Nephron progenitor cell (in vitro differentiated cells): ENCODE measurements at regions not wholly inside any gene's neighbourhood (a gene's known extent, or its start where the extent isn't known, plus 50 kb on each side); places are given as distances from the start of the nearest gene placed in this dataset.

Experiments
- DNase-seq: peaks from one replicate; pipeline ENCODE4 v3.0.0; 2021
- H3K27ac Mint-ChIP-seq: 2 replicates; pipeline ENCODE4 v1.8.0; 2021; ENCODE audit warnings: mild to moderate bottlenecking, moderate library complexity, mixed read lengths
- H3K27me3 Mint-ChIP-seq: 2 replicates; pipeline ENCODE4 v1.8.0; 2021; ENCODE audit warnings: mild to moderate bottlenecking, low read depth, mixed read lengths; ENCODE audit not compliant: poor library complexity
- H3K36me3 Mint-ChIP-seq: 2 replicates; pipeline ENCODE4 v1.8.0; 2021; ENCODE audit warnings: low read depth, mixed read lengths
- H3K4me1 Mint-ChIP-seq: 2 replicates; pipeline ENCODE4 v1.8.0; 2021; ENCODE audit warnings: mixed read lengths
- H3K4me3 Mint-ChIP-seq: 2 replicates; pipeline ENCODE4 v1.8.0; 2021; ENCODE audit warnings: mild to moderate bottlenecking, moderate library complexity, mixed read lengths
- H3K9me3 Mint-ChIP-seq: 2 replicates; pipeline ENCODE4 v1.8.0; 2021; ENCODE audit warnings: mild to moderate bottlenecking, moderate library complexity, mixed read lengths
- TF ChIP-seq, protein P1 (sequence below): fragments of 200-600 bp; sonication (generic); IDR thresholded peaks from 2 replicates; pipeline ENCODE4 v1.5.0; 2021; ENCODE audit warnings: antibody characterized with exemption

- Mint-ChIP-seq H3K4me3 (no peak overlapping the region), H3K36me3 (no peaks in the 10 kb centered on the region), H3K9me3 (no peaks in the 10 kb centered on the region), H3K4me1 (no peaks in the 10 kb centered on the region), H3K27me3 (peaks cover 4% of the 10 kb centered on the region), H3K27ac (no peak overlapping the region)
- no peak for DNase-seq
- TF ChIP-seq, protein P1, sequence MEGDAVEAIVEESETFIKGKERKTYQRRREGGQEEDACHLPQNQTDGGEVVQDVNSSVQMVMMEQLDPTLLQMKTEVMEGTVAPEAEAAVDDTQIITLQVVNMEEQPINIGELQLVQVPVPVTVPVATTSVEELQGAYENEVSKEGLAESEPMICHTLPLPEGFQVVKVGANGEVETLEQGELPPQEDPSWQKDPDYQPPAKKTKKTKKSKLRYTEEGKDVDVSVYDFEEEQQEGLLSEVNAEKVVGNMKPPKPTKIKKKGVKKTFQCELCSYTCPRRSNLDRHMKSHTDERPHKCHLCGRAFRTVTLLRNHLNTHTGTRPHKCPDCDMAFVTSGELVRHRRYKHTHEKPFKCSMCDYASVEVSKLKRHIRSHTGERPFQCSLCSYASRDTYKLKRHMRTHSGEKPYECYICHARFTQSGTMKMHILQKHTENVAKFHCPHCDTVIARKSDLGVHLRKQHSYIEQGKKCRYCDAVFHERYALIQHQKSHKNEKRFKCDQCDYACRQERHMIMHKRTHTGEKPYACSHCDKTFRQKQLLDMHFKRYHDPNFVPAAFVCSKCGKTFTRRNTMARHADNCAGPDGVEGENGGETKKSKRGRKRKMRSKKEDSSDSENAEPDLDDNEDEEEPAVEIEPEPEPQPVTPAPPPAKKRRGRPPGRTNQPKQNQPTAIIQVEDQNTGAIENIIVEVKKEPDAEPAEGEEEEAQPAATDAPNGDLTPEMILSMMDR = no peak
Measured at GRCh38 chr4:171629737-171630136, 183.5 kb upstream of the GALNTL6 start.

GRCh38 chr4:171629182-171629581 is 184.0 kb upstream of the GALNTL6 start:
- peaks cover 4% of the 10 kb centered on the region for H3K27me3 Mint-ChIP-seq
- H3K4me1 Mint-ChIP-seq = no peaks in the 10 kb centered on the region
- no peaks in the 10 kb centered on the region for H3K36me3 Mint-ChIP-seq
- no peak for DNase-seq
- no peak overlapping the region for H3K4me3 Mint-ChIP-seq
- TF ChIP-seq, protein P1 = no peak
- no peak overlapping the region for H3K27ac Mint-ChIP-seq
- no peaks in the 10 kb centered on the region for H3K9me3 Mint-ChIP-seq

- no peak for DNase-seq
- Mint-ChIP-seq H3K36me3 (no peaks in the 10 kb centered on the region), H3K27me3 (peaks cover 4% of the 10 kb centered on the region), H3K4me3 (no peak overlapping the region), H3K4me1 (no peaks in the 10 kb centered on the region), H3K27ac (no peak overlapping the region), H3K9me3 (no peaks in the 10 kb centered on the region)
- TF ChIP-seq, protein P1 = no peak
Measured at GRCh38 chr4:171626554-171626953, 186.7 kb upstream of the GALNTL6 start.

GRCh38 chr4:171622729-171623128 is 190.5 kb upstream of the GALNTL6 start:
- Mint-ChIP-seq H3K4me1 (peaks cover 4% of the 10 kb centered on the region), H3K36me3 (no peaks in the 10 kb centered on the region), H3K4me3 (no peak overlapping the region), H3K27me3 (no peaks in the 10 kb centered on the region), H3K9me3 (no peaks in the 10 kb centered on the region), H3K27ac (no peak overlapping the region)
- no peak for DNase-seq
- TF ChIP-seq, protein P1 = no peak

GRCh38 chr4:171621646-171622045 is 191.6 kb upstream of the GALNTL6 start:
- TF ChIP-seq, protein P1 = no peak
- Mint-ChIP-seq H3K27me3 (no peaks in the 10 kb centered on the region), H3K27ac (no peak overlapping the region), H3K9me3 (no peaks in the 10 kb centered on the region), H3K36me3 (no peaks in the 10 kb centered on the region), H3K4me3 (no peak overlapping the region), H3K4me1 (peaks cover 4% of the 10 kb centered on the region)
- no peak for DNase-seq

- no peaks in the 10 kb centered on the region for H3K4me1 Mint-ChIP-seq
- no peak overlapping the region for H3K4me3 Mint-ChIP-seq
- H3K27ac Mint-ChIP-seq = no peak overlapping the region
- no peaks in the 10 kb centered on the region for H3K36me3 Mint-ChIP-seq
- DNase-seq = no peak
- H3K9me3 Mint-ChIP-seq = no peaks in the 10 kb centered on the region
- peaks cover 3% of the 10 kb centered on the region for H3K27me3 Mint-ChIP-seq
- TF ChIP-seq, protein P1 = no peak
Measured at GRCh38 chr4:171612907-171613306, 200.3 kb upstream of the GALNTL6 start.
